Testis (tissue), 2 donors: ENCODE measurements at regions not wholly inside any gene's neighbourhood (a gene's known extent, or its start where the extent isn't known, plus 50 kb on each side); places are given as distances from the start of the nearest gene placed in this dataset.

ENCODE experiments used
- CTCF ChIP-seq, 3 experiments: fragments of 450-650 bp in 2 of 3; fragments of 200-600 bp in 1 of 3; sonication (generic) in 1 of 3; IDR thresholded peaks; one replicate each; pipeline ENCODE4 v1.5.1; 2016 to 2019; ENCODE audit warnings: antibody characterized with exemption in 3 of 3, mild to moderate bottlenecking in 2 of 3, moderate library complexity in 1 of 3
- POLR2A ChIP-seq: fragments of 450-650 bp; IDR thresholded peaks from one replicate; pipeline ENCODE4 v1.6.1; 2017; ENCODE audit warnings: antibody characterized with exemption, mild to moderate bottlenecking, moderate library complexity

DNA sequence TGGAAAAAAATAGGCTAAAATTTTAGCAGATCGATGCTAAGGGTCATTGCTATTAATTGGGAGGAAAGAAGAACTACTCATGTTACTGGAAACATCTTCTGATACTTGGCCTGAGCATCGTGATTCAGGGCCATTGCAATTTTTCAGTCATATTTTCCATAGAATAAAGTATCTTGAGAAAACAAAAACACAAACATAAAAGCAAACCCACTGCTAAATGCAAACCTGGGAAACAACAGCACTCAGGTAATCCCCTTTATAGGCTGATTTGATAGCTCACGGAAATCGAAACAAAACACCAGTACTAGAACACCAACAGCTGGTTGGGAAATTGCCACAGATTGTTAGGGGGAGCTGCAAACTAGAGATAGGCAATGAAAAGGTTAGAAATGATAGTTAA lies 172.9 kb upstream of the ESRRG start:
- TF ChIP-seq POLR2A: no peak
- TF ChIP-seq CTCF (IDR thresholded peaks at IDR 0.05): no peak
